ENCODE measurements at regions not wholly inside any gene's neighbourhood (a gene's known extent, or its start where the extent isn't known, plus 50 kb on each side); places are given as distances from the start of the nearest gene placed in this dataset.

- no peak for TF ChIP-seq SMARCA5 (IDR thresholded peaks at IDR 0.05)
- no peak for TF ChIP-seq SUZ12 (IDR thresholded peaks at IDR 0.05; ENCODE audit: unreplicated experiment)
- TF ChIP-seq CTCF (IDR thresholded peaks at IDR 0.05 in 2 of 3, conservative IDR thresholded peaks at IDR 0.05 in 1 of 3; ENCODE audit: control insufficient read depth in 2 of 3, extremely low read depth in 1 of 3, insufficient read depth in 1 of 3, low read depth in 3 of 3, low read length in 3 of 3) = no peak
- TF ChIP-seq TAF1 (IDR thresholded peaks at IDR 0.05; ENCODE audit: borderline replicate concordance, low read depth, low read length) = no peak
- TF ChIP-seq YY1 (IDR thresholded peaks at IDR 0.05; ENCODE audit: low read depth, low read length) = no peak
- no peak for TF ChIP-seq CBFB (IDR thresholded peaks at IDR 0.05; ENCODE audit: low read depth)
- TF ChIP-seq POLR2A (IDR thresholded peaks at IDR 0.05; ENCODE audit: low read depth, low read length) = no peak
- TF ChIP-seq SREBF2 (IDR thresholded peaks at IDR 0.05; ENCODE audit: low read length) = no peak
- TF ChIP-seq HDAC2 (IDR thresholded peaks at IDR 0.05) = no peak
- no peak for TF ChIP-seq TARDBP (IDR thresholded peaks at IDR 0.05; ENCODE audit: borderline replicate concordance)
Observed at GRCh38 chr5:163995206-163995605, 489.8 kb downstream of the MAT2B start.

Data from GM12878 (cell line).